CD14-positive monocyte (primary cell): ENCODE measurements at regions not wholly inside any gene's neighbourhood (a gene's known extent, or its start where the extent isn't known, plus 50 kb on each side); places are given as distances from the start of the nearest gene placed in this dataset.

Experiments
- DNase-seq, 3 donors: peaks; one replicate each; pipeline ENCODE4 v3.0.0-alpha.2; 2011 to 2022
- H2AFZ ChIP-seq: 2 replicates; pipeline ENCODE4 v1.6.0; 2012; ENCODE audit warnings: mild to moderate bottlenecking, low read depth, low read length, inconsistent platforms; ENCODE audit not compliant: insufficient read depth, poor library complexity, severe bottlenecking
- H3K27ac ChIP-seq, 2 donors: 1 replicate in 1 of 2; 2 replicates in 1 of 2; pipeline ENCODE4 v1.5.1; 2012 to 2013; ENCODE audit warnings: low read length in 2 of 2, control low read depth in 1 of 2, inconsistent platforms in 1 of 2, low read depth in 1 of 2, mild to moderate bottlenecking in 1 of 2
- H3K27me3 ChIP-seq, 2 donors: one replicate each; pipeline versions ENCODE4 v1.6.0 to v1.6.1; 2011 to 2013; ENCODE audit warnings: low read length in 2 of 2; ENCODE audit not compliant: control insufficient read depth in 2 of 2, insufficient read depth in 2 of 2
- H3K36me3 ChIP-seq, 2 donors: replicated peaks in 1 of 2; 1 replicate in 1 of 2; 2 replicates in 1 of 2; pipeline versions ENCODE4 v1.5.1 to v1.6.1; 2012 to 2013; ENCODE audit warnings: low read length in 2 of 2, control low read depth in 1 of 2, inconsistent platforms in 1 of 2, mild to moderate bottlenecking in 1 of 2; ENCODE audit not compliant: insufficient read depth in 2 of 2, control insufficient read depth in 1 of 2
- H3K4me1 ChIP-seq, 2 donors: 1 replicate in 1 of 2; 2 replicates in 1 of 2; pipeline versions ENCODE4 v1.5.1 to v1.6.1; 2012 to 2013; ENCODE audit warnings: low read length in 2 of 2, control low read depth in 1 of 2, inconsistent platforms in 1 of 2, mild to moderate bottlenecking in 1 of 2, moderate library complexity in 1 of 2; ENCODE audit not compliant: insufficient read depth in 2 of 2, control insufficient read depth in 1 of 2
- H3K4me2 ChIP-seq: replicated peaks from 2 replicates; pipeline ENCODE3; 2012; ENCODE audit warnings: low read length, moderate library complexity, mild to moderate bottlenecking; ENCODE audit not compliant: poor library complexity, severe bottlenecking; ENCODE audit errors: extremely low read depth
- H3K4me3 ChIP-seq, 3 experiments: fragments of 200-600 bp in 1 of 3; sonication (generic) in 1 of 3; replicated peaks in 1 of 3; 1 replicate in 2 of 3; 2 replicates in 1 of 3; pipeline ENCODE4 v1.5.1; 2011 to 2013; ENCODE audit warnings: low read length in 3 of 3, mild to moderate bottlenecking in 3 of 3, control low read depth in 2 of 3, low read depth in 2 of 3, inconsistent platforms in 1 of 3, moderate library complexity in 1 of 3
- H3K79me2 ChIP-seq: 2 replicates; pipeline ENCODE4 v1.6.0; 2012; ENCODE audit warnings: mild to moderate bottlenecking, control low read depth, inconsistent platforms, low read length, moderate library complexity; ENCODE audit not compliant: insufficient read depth
- H3K9ac ChIP-seq: 2 replicates; pipeline ENCODE4 v1.6.0; 2017; ENCODE audit warnings: low read length, mild to moderate bottlenecking; ENCODE audit not compliant: insufficient read depth, poor library complexity, severe bottlenecking
- H3K9me3 ChIP-seq, 2 donors: replicated peaks in 1 of 2; 1 replicate in 1 of 2; 2 replicates in 1 of 2; pipeline versions ENCODE4 v1.5.1 to v1.6.1; 2012 to 2013; ENCODE audit warnings: low read length in 2 of 2, control low read depth in 1 of 2; ENCODE audit not compliant: control insufficient read depth in 1 of 2, insufficient read depth in 1 of 2
- H4K20me1 ChIP-seq: 2 replicates; pipeline ENCODE4 v1.6.0; 2012; ENCODE audit warnings: mild to moderate bottlenecking, low read length, control low read depth, moderate library complexity; ENCODE audit not compliant: insufficient read depth
- H3K27ac Mint-ChIP-seq, 7 donors: one replicate each; pipeline ENCODE4 v1.8.0; 2020; ENCODE audit warnings: mild to moderate bottlenecking in 7 of 7, mixed read lengths in 7 of 7, moderate library complexity in 6 of 7, inconsistent platforms in 2 of 7
- H3K27me3 Mint-ChIP-seq, 3 donors: one replicate each; pipeline ENCODE4 v1.8.0; 2021 to 2022; ENCODE audit warnings: low read depth in 3 of 3, mild to moderate bottlenecking in 3 of 3, mixed read lengths in 3 of 3, moderate library complexity in 3 of 3, inconsistent platforms in 1 of 3
- H3K36me3 Mint-ChIP-seq, 2 donors: one replicate each; pipeline ENCODE4 v1.8.0; 2020; ENCODE audit warnings: mixed read lengths in 2 of 2, inconsistent platforms in 1 of 2, mild to moderate bottlenecking in 1 of 2
- H3K4me1 Mint-ChIP-seq: one replicate; pipeline ENCODE4 v1.8.0; 2020; ENCODE audit warnings: mild to moderate bottlenecking, mixed read lengths
- H3K4me3 Mint-ChIP-seq, 2 donors: one replicate each; pipeline ENCODE4 v1.8.0; 2020; ENCODE audit warnings: mild to moderate bottlenecking in 2 of 2, mixed read lengths in 2 of 2, moderate library complexity in 1 of 2
- H3K9me3 Mint-ChIP-seq, 7 donors: one replicate each; pipeline ENCODE4 v1.8.0; 2020 to 2022; ENCODE audit warnings: mixed read lengths in 7 of 7, mild to moderate bottlenecking in 6 of 7, moderate library complexity in 6 of 7, inconsistent platforms in 2 of 7
- CTCF ChIP-seq: fragments of 200-600 bp; IDR thresholded peaks from one replicate; pipeline ENCODE4 v1.8.0; 2022; ENCODE audit warnings: antibody characterized with exemption, mild to moderate bottlenecking
- WGBS: methylation state at CpG from one replicate; pipeline ENCODE4 v1.1.5; 2013; ENCODE audit warnings: missing lambda C conversion rate; ENCODE audit not compliant: insufficient coverage; 5-methylcytosine and 5-hydroxymethylcytosine counted together
- intact Hi-C, 2 donors: fragments of 100-400 bp; cut with micrococcal nuclease; formaldehyde crosslinking; loops; one replicate each; pipeline versions ENCODE4 v1.15.0 to v1.15.1; 2023

DNA sequence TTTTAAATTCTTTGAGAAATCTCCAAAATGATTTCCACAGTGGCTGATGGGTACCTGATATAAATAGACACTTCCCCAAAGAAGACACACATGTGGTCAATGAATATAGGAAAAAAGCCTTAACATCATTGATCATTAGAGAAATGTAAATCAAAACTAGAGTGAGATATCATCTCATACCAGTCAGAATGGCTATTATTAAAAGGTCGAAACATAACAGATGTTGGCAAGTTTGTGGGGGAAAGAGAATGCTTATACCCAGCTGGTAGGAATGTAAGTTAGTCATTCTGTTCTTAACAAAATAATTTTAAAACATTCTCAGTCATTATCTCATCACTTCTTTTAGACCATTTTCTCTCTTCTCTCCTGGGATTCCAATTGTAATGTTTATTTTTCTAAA lies 1666.0 kb upstream of the ACO1 start:
- WGBS, result no CpG with 5 or more reads among the region's 1 CpG
- Mint-ChIP-seq H3K36me3 (no peaks in the 10 kb centered on the region), H3K4me1 (no peaks in the 10 kb centered on the region), H3K4me3 (no peak overlapping the region), H3K9me3 (peaks cover 0 to 7% (median 0%) of the 10 kb centered on the region in 7 donors), H3K27me3 (peaks cover 0 to 1% (median 0%) of the 10 kb centered on the region in 3 donors), H3K27ac (no peak overlapping the region)
- Histone ChIP-seq H3K4me3 (no peak overlapping the region), H3K79me2 (no peaks in the 10 kb centered on the region), H2AFZ (no peak overlapping the region), H4K20me1 (no peaks in the 10 kb centered on the region), H3K9me3 (no peaks in the 10 kb centered on the region), H3K4me1 (no peaks in the 10 kb centered on the region), H3K27ac (no peak overlapping the region), H3K27me3 (no peaks in the 10 kb centered on the region), H3K36me3 (no peaks in the 10 kb centered on the region), H3K9ac (no peak overlapping the region), H3K4me2 (no peak overlapping the region)
- no peak for DNase-seq
- intact Hi-C loops, result no loop called here
- no peak for TF ChIP-seq CTCF

GRCh38 chr9:30722065-30722464 lies 1662.4 kb upstream of the ACO1 start:
- Histone ChIP-seq H3K9ac (no peak overlapping the region), H4K20me1 (no peaks in the 10 kb centered on the region), H3K4me3 (no peak overlapping the region), H3K27ac (no peak overlapping the region), H3K4me1 (no peaks in the 10 kb centered on the region), H3K79me2 (no peaks in the 10 kb centered on the region), H3K4me2 (no peak overlapping the region), H3K36me3 (no peaks in the 10 kb centered on the region), H3K9me3 (no peaks in the 10 kb centered on the region), H2AFZ (no peak overlapping the region), H3K27me3 (no peaks in the 10 kb centered on the region)
- no peak for DNase-seq
- Mint-ChIP-seq H3K4me1 (no peaks in the 10 kb centered on the region), H3K27me3 (no peaks in the 10 kb centered on the region), H3K27ac (no peak overlapping the region), H3K4me3 (no peak overlapping the region), H3K36me3 (no peaks in the 10 kb centered on the region), H3K9me3 (peaks cover 0 to 5% (median 0%) of the 10 kb centered on the region in 7 donors)
- intact Hi-C loops, result no loop called here
- no CpG with 5 or more reads among the region's 5 CpGs for WGBS
- TF ChIP-seq CTCF, result no peak
